ENCODE measurements at regions not wholly inside any gene's neighbourhood (a gene's known extent, or its start where the extent isn't known, plus 50 kb on each side); places are given as distances from the start of the nearest gene placed in this dataset.
"Not testable (repeated sequence)": the region's sequence is repeated elsewhere in the genome, so short reads cannot be mapped to it uniquely, and the experiment has no call there.

GRCh38 chr3:72614394-72615074 is 233.7 kb downstream of the SHQ1 start:
- Mint-ChIP-seq H3K36me3 (ENCODE audit: insufficient read depth in 2 of 2) (peaks cover 6 to 11% of the 10 kb centered on the region in 2 donors), H3K4me3 (no peak overlapping the region), H3K4me1 (ENCODE audit: low read depth) (peaks cover 9% of the 10 kb centered on the region), H3K9me3 (peaks cover 2 to 10% of the 10 kb centered on the region in 2 donors), H3K27me3 (ENCODE audit: low read depth) (no peaks in the 10 kb centered on the region), H3K27ac (no peak overlapping the region)
- no peak for DNase-seq
- no peak for ATAC-seq (replicated peaks in 1 of 2)

DNA sequence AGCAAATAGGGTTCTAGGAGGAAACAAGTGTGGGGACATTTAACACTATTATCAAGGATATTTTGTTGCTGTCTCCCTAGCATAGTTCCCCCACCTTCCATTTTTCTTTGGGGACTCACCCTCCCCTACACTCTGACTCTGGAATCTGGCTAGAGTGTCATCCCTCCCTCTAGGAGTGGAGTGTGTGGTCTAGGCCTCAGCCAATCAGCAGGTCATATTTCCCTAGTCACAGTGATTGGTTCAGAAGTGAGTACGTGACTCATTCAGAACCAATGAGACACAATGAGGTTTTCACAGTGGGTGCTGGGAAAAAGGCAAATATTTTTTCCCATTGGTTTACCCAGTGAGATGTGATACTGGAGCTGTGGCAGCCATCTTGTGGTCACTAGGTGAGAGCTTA is 234.4 kb downstream of the SHQ1 start:
- H3K9me3 Mint-ChIP-seq: peaks cover 2 to 10% of the 10 kb centered on the region in 2 donors
- no peak for DNase-seq
- H3K4me1 Mint-ChIP-seq (ENCODE audit: low read depth): peaks cover 9% of the 10 kb centered on the region
- ATAC-seq (replicated peaks in 1 of 2): no peak
- no peak overlapping the region for H3K27ac Mint-ChIP-seq
- H3K36me3 Mint-ChIP-seq (ENCODE audit: insufficient read depth in 2 of 2): peaks cover 6 to 11% of the 10 kb centered on the region in 2 donors
- no peaks in the 10 kb centered on the region for H3K27me3 Mint-ChIP-seq (ENCODE audit: low read depth)
- H3K4me3 Mint-ChIP-seq: no peak overlapping the region

DNA sequence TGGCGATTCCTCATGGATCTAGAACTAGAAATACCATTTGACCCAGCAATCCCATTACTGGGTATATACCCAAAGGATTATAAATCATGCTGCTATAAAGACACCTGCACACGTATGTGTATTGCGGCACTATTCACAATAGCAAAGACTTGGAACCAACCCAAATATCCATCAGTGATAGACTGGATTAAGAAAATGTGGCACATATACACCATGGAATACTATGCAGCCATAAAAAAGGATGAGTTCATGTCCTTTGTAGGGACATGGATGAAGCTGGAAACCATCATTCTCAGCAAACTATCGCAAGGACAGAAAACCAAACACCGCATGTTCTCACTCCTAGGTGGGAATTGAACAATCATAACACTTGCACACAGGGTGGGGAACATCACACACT is 239.1 kb downstream of the SHQ1 start:
- not testable (repeated sequence) for H3K9me3 Mint-ChIP-seq; H3K36me3 Mint-ChIP-seq (ENCODE audit: insufficient read depth in 2 of 2); H3K4me3 Mint-ChIP-seq; H3K27me3 Mint-ChIP-seq (ENCODE audit: low read depth); H3K27ac Mint-ChIP-seq; DNase-seq; H3K4me1 Mint-ChIP-seq (ENCODE audit: low read depth); ATAC-seq (replicated peaks in 1 of 2)

DNA sequence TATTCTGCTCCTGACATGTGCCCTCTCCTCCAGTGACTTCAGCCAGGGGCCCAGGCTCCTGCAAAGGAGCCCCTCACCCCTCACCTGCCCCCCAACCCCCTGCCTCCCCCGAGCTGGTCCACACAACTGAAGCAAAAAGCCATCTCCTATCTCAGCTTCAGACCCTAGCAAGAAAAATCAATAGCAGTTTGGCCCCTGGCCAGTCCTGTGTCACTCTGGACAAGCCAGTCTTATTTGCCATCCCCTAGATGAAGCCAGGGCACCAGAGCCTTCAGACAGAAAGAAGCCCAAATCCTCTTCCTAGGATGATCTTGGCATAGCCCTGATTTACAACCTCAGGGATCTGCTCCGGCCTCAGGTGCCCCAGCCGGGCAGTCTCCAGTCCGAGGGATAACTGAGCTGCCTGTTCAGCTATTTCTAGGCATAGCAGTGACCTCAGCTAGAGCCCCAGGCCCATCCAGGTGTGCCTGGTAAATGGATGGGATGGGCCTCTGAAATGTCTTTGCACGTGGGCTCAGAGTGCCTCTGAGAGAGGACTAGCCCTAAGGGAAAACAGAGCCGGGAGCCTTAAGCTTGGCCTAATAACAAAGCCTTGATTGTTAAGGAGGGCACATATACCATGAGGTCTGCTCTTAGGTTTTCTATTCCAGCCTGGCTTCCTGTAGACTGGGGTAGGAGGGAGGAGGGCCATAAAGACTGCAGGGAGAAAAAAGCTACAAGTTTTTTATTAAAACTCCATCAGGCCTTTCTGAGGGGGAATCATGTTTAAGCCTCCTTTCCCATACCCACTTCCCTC is 242.0 kb downstream of the SHQ1 start:
- Mint-ChIP-seq H3K9me3 (no peaks in the 10 kb centered on the region), H3K36me3 (ENCODE audit: insufficient read depth in 2 of 2) (no peaks in the 10 kb centered on the region), H3K4me1 (ENCODE audit: low read depth) (no peaks in the 10 kb centered on the region), H3K27ac (no peak overlapping the region), H3K4me3 (no peak overlapping the region), H3K27me3 (ENCODE audit: low read depth) (peaks cover 7% of the 10 kb centered on the region)
- ATAC-seq (replicated peaks in 1 of 2) (no peak), DNase-seq (no peak)

- Mint-ChIP-seq H3K27me3 (ENCODE audit: low read depth) (peaks cover 7% of the 10 kb centered on the region), H3K4me1 (ENCODE audit: low read depth) (no peaks in the 10 kb centered on the region), H3K9me3 (no peaks in the 10 kb centered on the region), H3K27ac (no peak overlapping the region), H3K36me3 (ENCODE audit: insufficient read depth in 2 of 2) (no peaks in the 10 kb centered on the region), H3K4me3 (no peak overlapping the region)
- ATAC-seq (replicated peaks in 1 of 2) (no peak), DNase-seq (no peak)
Measured at GRCh38 chr3:72604328-72604727, 243.9 kb downstream of the SHQ1 start.

- no peak for ATAC-seq (replicated peaks in 1 of 2)
- no peaks in the 10 kb centered on the region for H3K9me3 Mint-ChIP-seq
- no peaks in the 10 kb centered on the region for H3K36me3 Mint-ChIP-seq (ENCODE audit: insufficient read depth in 2 of 2)
- H3K4me1 Mint-ChIP-seq (ENCODE audit: low read depth): no peaks in the 10 kb centered on the region
- no peak for DNase-seq
- no peak overlapping the region for H3K4me3 Mint-ChIP-seq
- peaks cover 12% of the 10 kb centered on the region for H3K27me3 Mint-ChIP-seq (ENCODE audit: low read depth)
- H3K27ac Mint-ChIP-seq: no peak overlapping the region
Measured at GRCh38 chr3:72601983-72602750, 246.1 kb downstream of the SHQ1 start.

- Mint-ChIP-seq H3K27ac (no peak overlapping the region), H3K4me3 (no peak overlapping the region), H3K36me3 (ENCODE audit: insufficient read depth in 2 of 2) (no peaks in the 10 kb centered on the region), H3K9me3 (no peaks in the 10 kb centered on the region), H3K4me1 (ENCODE audit: low read depth) (no peaks in the 10 kb centered on the region), H3K27me3 (ENCODE audit: low read depth) (peaks cover 12% of the 10 kb centered on the region)
- ATAC-seq (replicated peaks in 1 of 2) (no peak), DNase-seq (no peak)
Measured at GRCh38 chr3:72601060-72601459, 247.2 kb downstream of the SHQ1 start.

DNA sequence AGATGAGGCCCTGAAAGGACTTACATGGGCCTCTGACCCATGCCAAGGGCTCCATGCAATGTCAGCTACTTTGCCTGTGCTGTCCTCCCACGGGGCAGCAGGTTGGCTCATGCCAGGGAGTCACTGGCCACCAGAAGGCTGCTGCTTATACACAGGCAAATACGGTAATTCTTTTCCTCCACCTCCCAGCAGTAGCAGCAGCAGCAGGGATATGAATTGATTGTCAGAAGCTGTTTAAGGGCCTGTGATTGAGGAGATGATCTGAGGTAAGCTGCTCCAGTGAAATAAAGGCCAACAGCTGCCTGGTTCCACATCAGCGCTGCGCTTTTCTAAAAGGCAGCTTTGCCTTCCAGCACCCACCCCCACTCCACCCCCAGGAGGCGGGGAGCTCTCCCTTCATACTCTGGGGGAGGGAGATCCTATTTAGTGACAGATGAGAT is 250.5 kb downstream of the SHQ1 start:
- Mint-ChIP-seq H3K27ac (no peak overlapping the region), H3K9me3 (no peaks in the 10 kb centered on the region), H3K27me3 (ENCODE audit: low read depth) (peaks cover 10% of the 10 kb centered on the region), H3K4me1 (ENCODE audit: low read depth) (peaks cover 6% of the 10 kb centered on the region), H3K4me3 (no peak overlapping the region), H3K36me3 (ENCODE audit: insufficient read depth in 2 of 2) (no peaks in the 10 kb centered on the region)
- no peak for DNase-seq
- ATAC-seq (replicated peaks in 1 of 2): no peak

DNA sequence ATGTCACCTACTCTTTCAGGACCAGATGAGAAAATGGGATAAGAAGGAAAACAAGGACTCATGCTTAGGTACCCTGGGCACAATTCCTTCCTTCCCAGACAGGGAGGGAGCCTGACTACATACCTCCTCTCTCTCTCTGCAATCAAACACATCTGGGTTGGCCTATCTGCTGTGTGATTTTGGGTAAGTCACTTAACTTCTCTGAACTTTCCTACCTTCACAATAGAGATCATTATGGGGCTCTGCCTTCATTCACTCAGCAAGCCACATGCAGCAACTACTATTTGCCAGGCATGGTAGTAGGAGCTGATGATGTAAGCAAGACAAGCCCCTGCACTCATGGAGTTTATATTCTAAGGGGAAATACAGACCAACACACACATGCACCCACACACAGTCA is 251.2 kb downstream of the SHQ1 start:
- ATAC-seq (replicated peaks in 1 of 2): no peak
- peaks cover 6% of the 10 kb centered on the region for H3K4me1 Mint-ChIP-seq (ENCODE audit: low read depth)
- H3K27me3 Mint-ChIP-seq (ENCODE audit: low read depth): peaks cover 10% of the 10 kb centered on the region
- H3K27ac Mint-ChIP-seq: no peak overlapping the region
- no peaks in the 10 kb centered on the region for H3K9me3 Mint-ChIP-seq
- no peaks in the 10 kb centered on the region for H3K36me3 Mint-ChIP-seq (ENCODE audit: insufficient read depth in 2 of 2)
- H3K4me3 Mint-ChIP-seq: no peak overlapping the region
- DNase-seq: no peak

GRCh38 chr3:72595927-72596610 is 252.2 kb downstream of the SHQ1 start:
- Mint-ChIP-seq H3K27me3 (ENCODE audit: low read depth) (peaks cover 10% of the 10 kb centered on the region), H3K36me3 (ENCODE audit: insufficient read depth in 2 of 2) (no peaks in the 10 kb centered on the region), H3K9me3 (no peaks in the 10 kb centered on the region), H3K4me3 (no peak overlapping the region), H3K27ac (no peak overlapping the region), H3K4me1 (ENCODE audit: low read depth) (peaks cover 6% of the 10 kb centered on the region)
- DNase-seq (no peak), ATAC-seq (replicated peaks in 1 of 2) (no peak)

DNA sequence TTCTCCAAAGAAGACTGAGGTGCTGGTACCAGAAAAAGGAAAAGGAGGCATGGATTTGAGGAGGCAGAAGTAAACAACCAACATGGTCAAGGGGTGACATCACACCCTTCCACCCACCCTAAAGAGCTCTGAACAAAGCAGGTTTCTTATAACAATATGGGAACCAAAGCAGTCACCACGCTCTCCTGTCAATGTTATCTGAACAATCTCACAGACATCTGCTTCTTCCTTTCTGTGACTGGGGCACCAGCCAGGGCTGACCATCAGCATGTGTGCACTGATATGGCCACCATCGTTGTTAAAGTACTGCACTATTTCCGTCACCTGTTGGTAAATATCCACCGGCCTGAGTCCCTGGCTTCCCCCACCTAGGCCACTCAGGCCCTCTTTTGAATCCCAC is 252.9 kb downstream of the SHQ1 start:
- H3K4me3 Mint-ChIP-seq: no peak overlapping the region
- DNase-seq: no peak
- H3K27me3 Mint-ChIP-seq (ENCODE audit: low read depth): peaks cover 10% of the 10 kb centered on the region
- H3K9me3 Mint-ChIP-seq: no peaks in the 10 kb centered on the region
- H3K27ac Mint-ChIP-seq: no peak overlapping the region
- ATAC-seq (replicated peaks in 1 of 2): no peak
- peaks cover 6% of the 10 kb centered on the region for H3K4me1 Mint-ChIP-seq (ENCODE audit: low read depth)
- no peaks in the 10 kb centered on the region for H3K36me3 Mint-ChIP-seq (ENCODE audit: insufficient read depth in 2 of 2)

GRCh38 chr3:72594615-72595215 is 253.5 kb downstream of the SHQ1 start:
- Mint-ChIP-seq H3K27ac (peak overlapping the region; percentile 71), H3K9me3 (no peaks in the 10 kb centered on the region), H3K27me3 (ENCODE audit: low read depth) (peaks cover 10% of the 10 kb centered on the region), H3K36me3 (ENCODE audit: insufficient read depth in 2 of 2) (no peaks in the 10 kb centered on the region), H3K4me3 (no peak overlapping the region), H3K4me1 (ENCODE audit: low read depth) (peaks cover 6% of the 10 kb centered on the region)
- ATAC-seq (replicated peaks in 1 of 2) (no peak), DNase-seq (no peak)
